ENCODE measurements at regions not wholly inside any gene's neighbourhood (a gene's known extent, or its start where the extent isn't known, plus 50 kb on each side); places are given as distances from the start of the nearest gene placed in this dataset.
A peak's percentile ranks its signal among the peaks of the same experiment; 100 is the strongest.
"Not testable (repeated sequence)": the region's sequence is repeated elsewhere in the genome, so short reads cannot be mapped to it uniquely, and the experiment has no call there.

DNA sequence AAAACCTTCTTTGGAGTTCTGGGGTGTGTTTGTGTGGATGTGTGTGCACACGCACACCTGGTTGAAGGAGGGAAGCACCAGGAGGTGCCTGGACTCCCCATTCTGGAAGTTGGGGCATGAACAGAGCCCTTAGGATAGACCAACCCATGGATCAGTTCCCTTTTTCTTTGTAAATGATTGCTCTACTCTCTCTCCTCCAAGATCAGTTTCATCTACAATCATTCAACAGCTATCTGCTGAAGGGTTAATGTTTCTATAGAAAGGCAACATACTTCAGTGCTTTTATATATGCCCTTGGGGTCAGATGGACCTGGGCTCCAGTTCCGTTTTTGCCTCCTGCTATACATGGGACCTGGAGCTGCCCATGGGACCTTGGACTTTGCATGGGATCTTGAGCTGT is 352.1 kb upstream of the CFAP20DC start:
- DNase-seq, result no peak

DNA sequence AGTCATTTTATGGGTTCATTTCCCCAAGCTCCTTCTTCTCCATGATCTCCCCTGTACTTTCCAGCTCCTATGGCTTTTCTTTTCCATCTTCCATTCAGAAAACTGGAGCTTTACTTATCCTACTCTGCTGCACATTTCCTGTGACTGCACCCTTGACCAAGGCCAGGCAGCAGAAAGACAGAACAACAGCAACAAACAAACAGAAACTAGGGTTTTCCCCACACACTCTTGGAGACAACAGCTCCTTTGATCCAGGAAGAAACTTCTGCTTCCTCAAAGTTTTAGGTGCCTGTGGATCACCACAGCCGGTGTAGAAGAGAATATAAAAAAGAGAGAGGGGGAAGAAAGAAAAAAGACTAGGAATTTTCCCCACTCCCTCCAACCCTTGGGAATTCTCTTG is 342.3 kb upstream of the CFAP20DC start:
- no peak for DNase-seq

DNA sequence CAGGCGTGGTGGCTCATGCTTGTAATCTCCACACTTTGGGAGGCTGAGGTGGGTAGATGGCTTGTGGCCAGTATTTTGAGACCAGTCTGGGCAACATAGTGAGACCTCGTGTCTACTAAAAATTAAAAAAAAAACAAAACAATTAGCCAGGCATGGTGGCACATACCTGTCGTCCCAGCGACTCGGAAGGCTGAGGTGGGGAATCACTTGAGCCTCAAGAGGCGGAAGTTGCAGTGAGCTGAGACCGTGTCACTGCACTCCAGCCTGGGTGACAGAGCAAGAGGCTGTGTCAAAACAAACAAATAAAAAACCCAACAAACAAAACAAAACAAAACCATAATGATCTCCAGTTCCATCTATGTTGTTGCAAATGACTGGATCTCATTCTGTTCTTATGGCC is 341.3 kb upstream of the CFAP20DC start:
- no peak for DNase-seq

DNA sequence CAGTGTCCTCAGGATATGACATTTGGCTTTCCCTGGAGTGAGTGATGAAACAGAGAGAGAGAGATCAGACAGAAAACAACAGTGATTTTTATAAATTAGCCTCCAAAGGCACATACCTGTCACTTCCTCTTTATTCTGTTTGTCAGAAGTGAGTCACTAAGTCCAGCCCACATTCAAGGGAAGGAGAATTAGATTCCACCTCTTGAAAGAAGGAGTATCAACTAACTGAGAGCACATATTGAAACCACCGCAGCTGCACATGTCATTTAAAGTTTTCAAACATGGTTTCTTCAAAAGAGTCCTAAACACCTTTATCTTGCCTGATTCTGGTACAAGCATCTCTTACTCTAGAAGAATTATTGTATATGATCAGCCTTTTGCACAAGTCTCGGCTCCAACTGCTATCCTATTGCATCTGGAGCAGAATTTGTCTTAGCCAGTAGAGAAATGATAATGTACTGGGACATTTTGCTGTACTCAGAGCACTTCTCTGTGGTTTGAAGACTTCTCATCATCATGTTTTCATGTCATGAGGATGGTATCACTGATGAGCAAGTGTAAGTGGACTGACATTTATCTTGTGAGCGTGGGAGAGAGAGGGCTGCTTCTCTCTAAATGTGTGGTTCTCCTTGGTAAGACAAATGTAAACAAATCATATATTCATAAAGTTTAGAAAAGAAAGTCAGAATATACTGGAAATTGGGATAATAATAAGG is 338.9 kb upstream of the CFAP20DC start:
- no peak for DNase-seq

DNA sequence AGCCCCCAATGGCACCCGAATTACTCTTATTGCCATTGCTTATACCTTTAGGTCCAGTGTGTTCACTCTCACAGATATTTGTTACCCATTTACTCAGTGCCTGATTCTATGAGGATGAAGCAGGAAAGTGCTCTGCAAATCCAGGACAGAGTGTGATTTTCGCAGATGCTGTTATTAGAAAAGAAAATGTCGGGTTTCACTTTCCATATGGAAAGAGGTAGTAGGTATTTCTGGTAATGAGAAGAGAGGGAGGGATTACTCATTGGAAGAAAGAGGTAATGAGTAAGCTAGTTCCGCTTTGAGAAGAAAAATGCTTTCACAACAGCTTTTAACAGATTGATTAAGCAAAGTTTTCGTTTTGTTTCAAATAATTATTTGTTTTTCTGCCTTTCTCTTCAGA is 336.3 kb upstream of the CFAP20DC start:
- DNase-seq, result peak; percentile 10

DNA sequence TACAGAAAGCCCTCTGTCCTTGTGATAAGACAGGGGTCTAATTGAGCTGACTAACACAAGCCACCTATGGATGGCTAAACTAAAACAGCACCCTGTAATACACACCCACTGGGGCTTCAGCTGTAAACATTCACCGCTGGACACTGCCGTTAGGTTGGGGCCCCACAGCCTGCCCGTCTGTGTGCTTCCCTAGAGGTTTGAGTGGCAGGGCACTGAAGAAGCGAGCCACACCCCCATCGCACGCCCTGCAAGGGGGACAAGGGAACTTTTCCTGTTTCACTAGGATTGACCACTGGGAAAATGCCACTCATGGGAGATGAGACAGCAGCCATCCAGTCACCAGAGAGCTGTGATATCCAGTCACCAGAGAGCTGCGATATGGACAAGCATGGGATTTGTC is 335.7 kb upstream of the CFAP20DC start:
- no peak for DNase-seq

DNA sequence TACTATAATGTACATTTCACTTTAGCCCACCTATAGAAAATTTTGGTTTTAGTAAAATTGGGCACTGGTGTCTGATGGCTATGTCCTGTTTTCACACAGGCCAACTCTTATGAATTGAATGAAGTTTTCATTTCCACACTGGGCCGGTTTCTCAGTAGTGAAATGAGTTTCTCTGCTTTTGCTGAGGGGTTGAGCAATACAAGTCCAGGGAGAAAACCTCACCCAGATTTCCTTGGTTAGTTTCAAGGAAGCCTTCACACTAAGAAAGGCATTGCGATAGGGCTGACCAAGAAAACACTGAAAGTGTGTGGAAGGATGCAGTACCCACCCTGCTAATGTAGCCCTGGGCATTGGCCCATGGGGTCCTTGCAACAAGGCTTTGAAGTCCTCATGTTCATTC is 331.5 kb upstream of the CFAP20DC start:
- no peak for DNase-seq

DNA sequence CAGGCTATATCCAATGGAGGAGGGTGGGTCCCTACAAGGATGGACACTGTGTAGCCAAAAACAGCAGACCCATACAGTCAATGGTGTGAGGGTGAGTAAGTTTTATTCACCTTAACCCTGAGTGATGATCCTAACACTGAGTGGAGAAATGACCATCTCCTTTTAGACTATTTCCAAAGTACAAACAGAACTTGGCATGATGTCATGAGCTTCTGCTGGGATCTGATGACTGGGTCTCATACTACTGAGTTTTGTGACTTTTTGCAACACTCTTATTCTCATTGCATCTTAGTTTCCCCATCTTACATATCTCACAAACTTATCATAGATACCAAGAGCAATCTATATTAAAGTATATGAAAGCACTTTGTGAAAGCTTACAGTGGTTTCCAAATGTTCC is 330.3 kb upstream of the CFAP20DC start:
- no peak for DNase-seq

DNA sequence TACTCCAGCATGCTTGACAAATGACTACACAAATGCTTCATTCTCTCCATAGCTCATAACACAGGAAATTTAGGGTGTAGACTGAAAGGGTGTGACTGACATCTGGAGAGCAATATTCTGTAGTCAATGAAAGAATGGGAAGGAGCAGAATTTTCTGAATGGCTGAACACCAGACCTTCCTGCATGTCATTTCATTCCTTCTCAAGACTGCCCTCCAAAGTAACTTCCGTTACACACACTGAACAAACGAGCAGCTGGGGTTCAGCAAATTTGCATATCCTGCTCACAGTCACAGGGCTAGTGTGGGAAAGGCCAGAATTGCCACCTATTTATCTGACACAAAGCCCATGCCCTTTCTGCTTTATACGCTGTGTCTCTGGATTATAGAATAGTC is 325.0 kb upstream of the CFAP20DC start:
- DNase-seq, result no peak

DNA sequence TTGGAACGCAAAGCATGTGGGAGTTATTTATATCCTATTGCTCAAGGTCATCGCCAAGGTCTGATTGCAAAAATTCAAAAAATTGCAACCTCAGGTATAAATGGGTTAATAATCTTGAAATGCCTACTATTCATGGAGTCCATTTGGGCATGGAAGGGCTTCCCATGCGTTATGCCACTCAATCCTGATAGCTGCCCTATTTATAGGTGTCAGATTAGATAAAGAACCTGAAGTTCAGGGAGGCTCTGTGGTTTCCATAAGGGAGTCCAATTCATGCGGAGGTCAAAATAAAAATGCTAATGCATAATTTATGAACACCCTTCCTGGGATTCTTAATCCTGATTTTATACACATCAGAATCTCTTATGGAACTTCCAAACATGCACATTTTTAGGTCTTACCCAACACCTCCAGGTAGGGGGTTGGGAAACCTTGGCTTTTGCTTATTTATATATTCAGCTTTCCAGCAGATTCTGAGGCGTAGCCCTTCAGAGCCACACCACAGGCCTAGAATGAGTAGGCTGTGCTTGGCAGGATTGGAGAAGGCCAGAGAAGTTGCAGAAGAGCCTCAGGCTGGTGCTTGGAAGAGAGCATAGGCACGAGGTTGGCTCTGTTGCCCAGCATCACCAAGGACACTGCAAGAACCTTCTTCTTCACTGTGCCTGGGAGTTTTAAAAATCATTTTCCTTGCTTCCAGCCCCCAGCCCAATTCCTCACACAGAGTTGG is 324.4 kb upstream of the CFAP20DC start:
- no peak for DNase-seq

DNA sequence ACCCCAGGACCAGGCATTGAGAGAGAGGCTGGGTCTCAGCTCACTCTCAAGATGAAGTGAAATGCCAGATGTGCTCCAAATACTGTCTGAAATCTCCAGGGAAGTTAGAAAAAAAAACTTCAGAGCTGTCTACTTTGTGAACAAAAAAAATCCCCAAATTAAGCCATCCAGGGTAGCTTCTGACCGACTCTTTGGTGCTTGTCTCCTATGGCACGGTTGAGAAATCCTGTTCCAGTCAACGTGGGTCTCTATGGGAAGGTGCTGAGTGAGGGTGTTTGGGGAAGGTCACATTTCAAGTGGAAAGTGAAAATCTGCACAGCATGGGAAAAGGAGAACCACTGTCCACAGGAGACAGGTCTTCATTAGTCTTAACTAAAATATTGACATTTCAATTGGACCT is 322.5 kb upstream of the CFAP20DC start:
- no peak for DNase-seq

DNA sequence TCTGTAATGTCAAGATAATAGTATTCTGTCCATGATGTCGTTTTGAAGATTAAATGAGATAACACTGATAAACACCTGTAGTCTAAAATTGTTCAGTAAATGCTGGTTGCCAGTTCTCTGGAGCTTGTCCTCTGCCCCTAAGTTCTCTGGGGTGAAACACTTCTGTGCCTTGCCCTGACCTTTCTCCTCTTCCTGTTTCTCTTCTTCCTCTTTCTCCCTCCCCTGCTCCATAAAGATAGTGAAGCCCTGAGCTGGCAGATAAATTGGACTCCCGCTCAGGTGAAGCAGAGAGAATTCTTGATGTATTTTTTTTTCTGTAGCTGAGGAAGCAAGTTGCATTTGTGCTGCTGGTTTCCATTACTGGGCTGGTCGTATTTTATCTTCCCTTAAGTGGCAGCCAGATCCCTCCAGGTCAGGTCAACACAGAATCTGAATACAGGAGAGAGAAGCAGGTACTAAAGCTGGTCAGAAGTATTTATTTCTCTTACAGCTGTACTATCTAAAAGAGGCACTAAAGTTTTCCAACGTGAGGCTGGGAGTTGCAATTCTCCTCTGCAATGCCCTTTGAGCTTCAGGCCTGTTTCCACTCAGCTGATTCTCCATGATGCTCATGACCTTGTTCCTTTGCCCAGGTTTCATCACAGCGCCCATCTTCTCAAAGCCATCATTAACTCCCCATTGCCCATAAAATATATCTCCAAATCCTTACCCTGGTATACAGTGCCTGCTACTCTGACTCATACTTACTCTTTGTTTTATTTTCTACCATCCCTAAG is 319.3 kb upstream of the CFAP20DC start:
- peak; percentile 64 for DNase-seq

DNA sequence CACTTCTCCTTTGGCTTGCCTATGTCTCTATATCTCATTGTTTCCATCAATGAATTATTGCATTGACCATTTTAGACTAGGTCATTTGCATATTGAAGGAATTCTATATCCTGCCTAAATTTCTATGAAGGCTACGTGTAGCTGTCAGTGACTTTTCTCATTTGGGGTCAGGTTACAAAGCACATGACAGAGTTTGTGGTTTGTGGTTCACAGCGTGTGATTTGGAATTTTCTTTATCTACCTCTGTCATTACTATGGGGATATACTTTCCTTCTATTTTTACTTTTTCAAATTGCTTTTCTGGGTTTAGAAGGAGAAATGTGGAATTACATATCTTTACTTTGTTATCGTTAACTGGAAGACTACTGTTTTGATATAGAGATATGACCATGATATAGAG is 317.3 kb upstream of the CFAP20DC start:
- DNase-seq, result peak; percentile 76

DNA sequence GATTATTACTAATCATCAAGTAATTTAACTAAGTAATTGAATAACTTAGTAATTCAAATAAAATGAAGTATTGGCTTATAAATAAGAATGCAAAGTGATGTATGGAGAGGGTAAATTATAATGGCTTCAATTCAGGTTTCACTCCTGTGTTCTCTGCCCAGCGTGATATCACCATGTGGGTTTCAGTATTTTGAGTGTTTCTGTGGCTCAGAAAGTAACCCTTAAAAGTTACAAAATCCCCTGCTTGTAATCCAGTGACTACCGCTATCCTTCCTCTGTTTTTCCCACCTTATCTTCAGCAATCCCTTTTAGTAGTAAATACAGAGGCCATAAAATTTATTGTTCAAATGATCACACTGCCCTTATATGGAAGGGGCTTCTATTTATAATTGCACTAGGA is 316.4 kb upstream of the CFAP20DC start:
- no peak for DNase-seq

DNA sequence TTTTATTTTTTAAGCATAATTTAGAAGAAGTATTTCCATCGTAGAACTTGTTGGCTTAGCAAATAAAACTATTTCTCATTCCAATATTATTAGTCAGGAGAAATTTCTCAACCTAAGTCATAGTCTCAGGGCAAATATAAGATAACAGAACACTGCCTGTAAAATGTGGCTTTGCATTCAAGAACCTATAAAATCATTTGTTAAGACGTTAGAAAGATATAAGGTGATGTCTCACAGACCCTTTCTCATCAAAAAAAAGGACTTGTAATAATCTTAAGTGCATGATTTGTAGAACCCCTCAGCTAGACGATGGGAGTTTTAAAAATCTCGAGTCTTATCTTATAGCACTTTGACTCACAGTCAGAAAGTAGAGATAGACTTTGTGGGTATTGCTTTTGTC is 314.7 kb upstream of the CFAP20DC start:
- DNase-seq, result no peak

DNA sequence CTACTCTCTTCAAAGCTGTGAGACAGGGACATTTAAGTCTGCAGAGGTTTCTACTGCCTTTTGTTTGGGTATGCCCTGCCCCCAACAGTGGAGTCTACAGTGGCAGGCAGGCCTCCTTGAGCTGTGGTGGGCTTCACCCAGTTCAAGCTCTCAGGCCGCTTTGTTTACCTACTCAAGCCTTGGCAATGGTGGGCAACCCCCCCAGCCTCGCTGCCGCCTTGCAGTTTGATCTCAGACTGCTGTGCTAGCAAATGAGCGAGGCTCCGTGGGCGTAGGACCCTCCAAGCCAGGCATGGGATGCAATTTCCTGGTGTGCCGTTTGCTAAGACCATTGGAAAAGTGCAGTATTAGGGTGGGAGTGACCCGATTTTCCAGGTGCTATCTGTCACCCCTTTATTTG is 310.5 kb upstream of the CFAP20DC start:
- not testable (repeated sequence) for DNase-seq

DNA sequence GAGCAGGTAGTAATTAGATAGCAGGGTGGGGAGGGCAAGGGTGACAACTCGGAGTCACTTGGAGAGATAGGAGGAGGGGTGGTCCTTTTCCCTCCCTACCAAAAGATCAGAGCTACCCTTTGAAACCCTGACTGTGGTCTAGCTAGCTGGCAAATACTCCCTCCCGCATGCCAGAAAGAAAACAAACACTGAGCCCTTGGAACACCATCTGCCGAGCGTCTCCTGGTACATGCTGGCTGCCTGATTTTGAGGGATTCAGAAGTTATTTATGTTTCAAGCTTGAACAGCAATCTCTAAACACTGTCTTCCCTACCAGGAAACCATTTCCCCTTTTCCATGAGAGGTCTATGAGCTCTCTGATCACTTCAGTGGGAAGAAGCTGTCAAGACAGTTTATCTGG is 291.6 kb upstream of the CFAP20DC start:
- DNase-seq, result no peak

DNA sequence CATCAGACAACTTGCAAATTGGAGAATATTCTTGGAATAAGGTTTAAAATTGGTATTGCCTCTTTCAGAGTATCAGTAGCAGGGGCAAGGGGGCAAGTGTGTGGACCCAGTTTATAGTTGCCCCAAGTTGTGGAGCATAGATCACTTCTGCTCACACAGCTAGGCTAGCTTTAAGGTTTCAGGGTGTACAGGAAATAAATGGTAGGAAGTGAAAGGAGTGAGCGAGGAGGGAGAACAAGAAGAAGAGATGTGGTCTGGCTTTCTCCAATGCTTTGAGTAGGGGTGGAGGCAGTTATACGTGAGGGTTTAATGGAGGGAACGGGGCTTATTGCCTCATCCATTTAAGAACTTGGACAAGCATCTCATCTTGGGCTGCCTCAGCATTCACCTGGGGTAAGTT is 290.0 kb upstream of the CFAP20DC start:
- DNase-seq, result no peak

DNA sequence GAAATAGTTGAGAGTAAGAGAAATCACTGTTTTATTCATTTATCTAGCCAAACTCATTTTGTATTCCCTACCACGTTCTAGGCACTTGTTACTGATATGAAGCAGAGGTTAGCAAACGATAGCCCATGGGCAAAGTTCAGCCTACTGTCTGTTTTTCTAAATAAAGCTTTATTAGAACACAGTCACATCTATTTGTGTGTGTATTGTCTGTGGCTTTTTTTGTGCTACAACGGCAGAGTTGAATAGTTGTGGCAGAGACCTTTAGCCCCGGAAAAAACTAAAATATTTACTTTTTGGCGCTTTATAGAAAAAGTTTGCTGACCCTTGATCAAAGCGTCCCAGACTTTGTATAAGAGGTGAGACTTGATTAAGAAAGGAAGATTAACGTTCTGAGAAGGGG is 289.1 kb upstream of the CFAP20DC start:
- no peak for DNase-seq

DNA sequence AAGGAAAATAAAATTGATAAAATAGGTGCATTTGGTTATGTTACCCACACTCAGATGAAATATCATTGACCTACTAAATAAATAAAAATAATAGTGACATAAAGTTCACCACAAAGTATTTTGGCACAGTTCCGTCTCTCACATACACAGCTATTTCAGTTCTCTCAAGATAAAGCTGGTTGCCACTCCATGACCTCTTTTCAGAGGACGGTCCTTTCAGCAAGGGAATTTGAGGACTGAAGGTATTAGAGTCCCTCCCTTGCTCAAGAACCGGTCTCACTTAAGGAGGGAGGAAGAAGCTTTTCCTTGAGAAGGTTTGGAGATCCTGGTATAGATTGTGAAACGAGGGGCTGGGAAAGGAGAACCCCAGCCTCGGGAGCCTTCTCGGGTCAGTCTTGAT is 285.5 kb upstream of the CFAP20DC start:
- DNase-seq, result no peak

DNA sequence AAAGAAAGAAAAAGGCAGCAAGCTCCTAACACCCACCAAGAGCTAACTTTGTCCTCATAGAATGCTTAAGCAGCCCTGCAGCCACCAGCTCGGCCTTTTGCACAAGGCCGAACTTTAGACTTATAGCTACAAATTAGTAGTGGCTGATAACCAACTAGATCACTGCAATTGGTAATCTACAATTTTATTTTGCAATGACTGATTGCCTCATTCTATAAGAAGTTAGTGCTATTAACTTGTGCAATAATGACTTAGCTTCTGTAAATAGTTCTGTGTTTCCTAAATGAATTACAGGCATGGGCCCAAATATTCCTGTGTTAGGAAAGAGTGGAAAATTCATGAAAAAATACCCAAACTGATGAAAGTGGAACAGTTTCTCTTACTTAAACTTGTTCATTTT is 284.8 kb upstream of the CFAP20DC start:
- DNase-seq, result no peak

DNA sequence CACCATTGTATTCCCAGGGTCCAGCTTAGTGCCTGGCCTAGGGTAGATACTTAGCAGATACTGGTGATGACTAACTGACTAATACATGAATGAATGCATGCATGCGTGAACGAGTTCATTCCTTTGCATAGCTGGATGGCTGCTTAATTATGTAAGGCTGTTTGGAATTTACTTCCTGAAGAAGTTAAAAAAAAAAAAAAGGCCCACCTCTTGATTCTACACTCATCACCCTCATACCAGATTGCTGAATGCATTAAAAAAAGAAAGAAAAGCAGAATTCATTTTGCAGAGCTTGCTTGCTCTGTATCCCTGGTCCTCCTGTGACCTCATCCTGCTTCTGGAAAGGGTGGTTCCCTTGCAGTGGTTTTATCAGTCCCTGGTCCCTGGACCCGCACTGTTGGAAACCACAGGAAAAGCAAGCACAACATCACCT is 277.6 kb upstream of the CFAP20DC start:
- DNase-seq, result no peak

DNA sequence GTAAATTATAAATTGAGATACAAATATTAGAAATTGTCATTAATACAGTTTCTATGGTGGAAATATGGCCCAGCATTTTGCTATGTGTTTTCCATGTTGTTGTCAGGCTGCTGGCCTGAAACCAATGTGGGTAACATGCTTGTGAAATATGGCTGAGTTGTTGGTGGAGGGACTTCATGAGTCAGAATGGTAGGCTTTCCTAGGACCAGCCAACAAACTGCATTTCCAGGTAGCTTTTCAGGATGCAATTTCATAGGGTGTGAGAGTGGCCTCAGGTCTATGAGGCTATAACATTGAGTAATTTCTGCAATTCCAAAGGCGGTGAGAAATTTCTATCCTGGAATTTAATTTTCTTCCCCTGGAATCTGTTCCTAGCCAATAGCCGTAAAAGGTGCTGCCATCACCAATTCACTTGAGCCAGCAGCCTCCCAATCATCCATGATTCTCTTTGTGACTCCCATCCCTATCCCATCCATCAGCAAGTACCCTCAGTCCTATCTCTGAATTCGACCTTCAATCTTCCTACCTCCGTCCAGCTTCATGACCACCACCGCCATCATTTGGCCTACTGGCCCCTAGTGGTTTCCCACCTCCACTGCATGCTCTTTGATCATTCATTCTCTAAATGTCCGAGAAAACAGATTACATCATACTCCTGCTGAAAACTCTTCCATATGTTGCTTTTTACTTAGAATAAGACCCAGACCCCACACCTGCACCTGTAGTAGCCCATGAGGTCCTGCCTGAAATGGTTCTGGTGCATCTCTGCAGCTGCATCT is 276.6 kb upstream of the CFAP20DC start:
- DNase-seq, result peak; percentile 48
